Hypothalamus (tissue), 51 donors: ENCODE measurements at regions not wholly inside any gene's neighbourhood (a gene's known extent, or its start where the extent isn't known, plus 50 kb on each side); places are given as distances from the start of the nearest gene placed in this dataset.

Source experiments
- DNase-seq, 51 donors: peaks; one replicate each; lab custom pipeline; 2025; lab: John Stamatoyannopoulos, UW

DNA sequence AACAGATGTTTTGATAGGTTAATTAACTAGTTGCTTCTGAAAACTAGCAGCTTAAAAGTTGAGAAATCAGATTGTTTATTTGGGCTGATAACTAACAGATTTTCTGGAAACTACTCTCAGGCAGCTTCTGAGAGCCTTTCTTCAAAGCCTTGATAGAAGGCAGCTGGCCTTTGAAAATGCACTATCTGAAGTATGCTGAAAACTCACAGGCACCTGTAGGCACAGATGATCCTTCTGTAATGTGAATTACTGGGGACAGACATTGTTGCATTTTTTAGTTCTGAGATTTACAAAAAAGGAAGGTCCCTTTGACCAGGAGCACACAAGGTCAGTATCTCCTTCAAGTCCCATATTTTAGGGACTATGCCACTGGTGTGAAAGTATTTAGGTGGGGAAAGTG, 460.8 kb upstream of the CNTN5 start:
- no peak for DNase-seq

DNA sequence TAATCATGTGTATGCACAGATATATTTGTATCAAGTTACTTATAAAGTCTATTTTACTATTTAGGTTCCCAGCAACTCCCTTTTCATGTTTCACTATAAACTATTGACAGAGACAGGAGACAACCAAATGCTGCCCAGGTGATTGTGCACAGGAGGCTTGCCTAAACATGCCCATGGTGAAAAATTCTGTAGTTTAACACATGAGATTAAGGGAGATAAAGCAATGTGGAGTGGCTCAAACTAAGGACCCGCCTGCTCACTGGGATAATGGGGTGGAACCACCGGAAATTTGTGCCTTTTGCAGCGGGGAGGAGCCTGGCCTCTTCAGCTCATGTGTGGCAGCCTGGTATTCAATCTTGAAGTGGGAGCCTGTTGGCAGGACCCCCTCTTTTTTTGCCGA, 459.5 kb upstream of the CNTN5 start:
- DNase-seq = no peak

DNA sequence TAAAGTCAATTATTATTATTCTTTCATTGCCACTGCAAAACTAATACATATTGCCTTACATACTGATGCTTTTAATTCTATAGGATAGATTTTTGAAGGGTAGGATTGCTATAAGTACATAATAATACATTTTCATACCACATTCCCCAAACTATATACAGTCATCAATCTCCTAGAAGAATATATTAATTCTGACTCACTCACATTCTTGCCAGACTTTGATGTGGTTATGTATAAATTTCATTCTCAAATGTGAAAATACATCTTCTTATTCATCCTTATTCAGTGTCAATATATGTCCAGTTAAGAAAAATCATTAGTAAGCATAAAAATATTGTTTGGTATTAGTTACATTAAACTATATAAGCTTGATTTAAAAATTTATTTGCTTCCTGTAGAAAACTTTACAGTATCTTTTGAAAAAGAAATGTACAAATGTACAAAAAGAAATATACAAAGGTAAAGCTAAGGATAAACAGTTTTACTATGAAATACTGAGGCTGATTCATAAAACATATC, 458.8 kb upstream of the CNTN5 start:
- no peak for DNase-seq

DNA sequence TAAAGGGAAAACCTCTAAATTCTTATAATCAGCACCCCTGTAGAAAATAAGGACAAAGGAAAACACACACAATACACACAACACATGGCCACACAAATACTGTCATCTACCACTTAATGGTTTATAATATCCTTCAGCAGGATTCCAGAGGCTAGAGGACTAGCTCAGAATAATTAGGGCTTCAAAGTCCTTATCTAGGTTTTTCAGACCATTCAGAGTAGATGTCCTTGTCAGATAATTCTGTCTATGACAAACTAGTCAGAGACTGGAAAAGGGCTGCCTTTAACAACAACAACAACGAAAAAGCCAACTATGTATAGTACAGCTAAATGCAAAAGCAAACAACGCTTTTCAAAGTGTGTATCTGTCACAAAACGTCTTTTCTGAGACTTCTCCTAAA, 456.5 kb upstream of the CNTN5 start:
- no peak for DNase-seq

DNA sequence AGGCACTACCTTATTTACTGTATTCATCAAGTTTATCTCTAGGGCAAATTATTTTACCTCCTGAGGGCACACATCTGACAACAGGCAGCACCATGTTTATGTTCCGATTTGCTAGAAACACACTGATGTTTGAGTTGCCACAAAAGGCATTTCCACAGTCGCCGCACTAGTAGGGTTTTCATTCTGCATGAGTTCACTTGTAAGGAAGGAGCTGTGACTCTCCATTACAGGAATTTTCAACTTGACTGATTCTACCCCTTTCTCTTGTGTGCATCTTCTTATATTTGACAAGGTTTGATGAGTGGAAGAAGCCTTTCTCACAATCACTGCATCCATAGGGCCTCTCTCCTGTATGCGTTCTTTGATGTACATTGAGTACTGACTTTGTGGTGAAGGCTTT, 455.9 kb upstream of the CNTN5 start:
- no peak for DNase-seq

DNA sequence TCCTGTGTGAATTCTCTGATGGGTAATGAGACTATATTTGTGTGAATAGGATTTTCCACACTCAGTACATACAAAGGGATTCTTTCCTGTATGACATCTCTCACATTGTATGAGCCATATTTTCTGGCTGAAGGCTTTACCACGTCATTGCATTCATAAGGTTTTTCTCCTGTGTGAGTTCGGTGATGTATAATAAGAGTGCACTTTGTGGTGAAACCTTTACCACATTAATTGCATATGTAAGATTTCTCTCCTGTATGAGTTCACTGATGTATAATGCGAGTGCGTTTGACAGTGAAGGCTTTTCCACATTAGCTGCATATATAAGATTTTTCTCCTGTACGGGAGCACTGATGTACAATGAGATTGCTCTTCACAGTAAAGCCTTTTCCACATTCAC, 455.4 kb upstream of the CNTN5 start:
- no peak for DNase-seq

DNA sequence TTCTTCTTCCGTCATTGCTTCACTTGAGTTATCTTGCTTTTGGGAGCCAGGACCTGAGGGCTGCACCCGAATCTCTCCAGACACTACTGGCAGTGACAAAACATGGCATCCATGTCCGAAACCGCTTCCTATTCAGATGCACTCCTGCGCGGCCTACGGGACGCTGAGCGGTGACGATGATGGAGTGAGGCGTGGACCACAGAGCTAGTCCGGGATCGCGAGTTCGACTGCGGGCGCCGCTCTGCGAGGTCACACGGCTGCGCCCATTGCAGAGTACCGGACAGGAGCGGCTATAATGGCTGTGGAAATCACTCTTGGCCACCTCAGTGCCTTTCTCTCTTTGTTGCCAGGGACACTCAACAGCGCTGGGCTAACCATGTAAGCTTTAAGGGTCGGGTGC, 453.8 kb upstream of the CNTN5 start:
- no peak for DNase-seq

DNA sequence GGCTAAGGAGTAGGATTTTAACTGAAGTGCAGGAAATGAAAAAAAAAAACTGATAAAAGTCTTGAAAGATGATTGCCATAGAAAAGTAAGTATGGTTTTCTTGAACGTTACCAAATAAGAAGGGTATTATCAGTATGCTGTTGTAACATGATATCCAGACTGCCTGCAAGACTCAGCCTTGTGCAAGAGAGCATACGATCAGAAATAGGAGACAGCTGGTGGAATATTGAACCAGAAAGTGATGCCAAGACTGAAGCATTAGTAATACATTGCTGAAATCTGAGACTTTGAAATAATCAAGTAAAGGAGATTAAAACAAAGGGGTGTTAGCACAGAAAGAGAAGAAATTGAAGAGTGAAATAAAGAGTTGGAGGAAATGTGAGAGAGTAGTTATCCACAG, 452.7 kb upstream of the CNTN5 start:
- no peak for DNase-seq

DNA sequence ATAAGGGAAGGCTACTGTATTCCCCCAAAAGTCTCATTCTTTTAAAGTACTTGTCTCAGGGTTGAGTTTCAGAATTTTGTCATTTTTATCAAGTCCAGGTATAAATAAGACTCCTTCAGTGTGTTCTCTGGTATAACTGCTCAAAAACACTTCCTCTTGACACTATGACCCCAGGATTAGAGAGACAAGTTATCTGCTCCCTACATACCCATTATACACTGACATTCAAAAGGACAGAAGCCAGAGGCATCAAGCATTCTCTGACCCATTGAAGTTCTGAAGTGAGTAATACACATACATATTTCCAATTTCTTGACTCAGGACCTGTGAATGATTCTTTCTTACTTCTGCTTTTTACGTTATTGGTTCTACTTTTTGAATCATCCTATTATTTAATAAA, 447.8 kb upstream of the CNTN5 start:
- no peak for DNase-seq

DNA sequence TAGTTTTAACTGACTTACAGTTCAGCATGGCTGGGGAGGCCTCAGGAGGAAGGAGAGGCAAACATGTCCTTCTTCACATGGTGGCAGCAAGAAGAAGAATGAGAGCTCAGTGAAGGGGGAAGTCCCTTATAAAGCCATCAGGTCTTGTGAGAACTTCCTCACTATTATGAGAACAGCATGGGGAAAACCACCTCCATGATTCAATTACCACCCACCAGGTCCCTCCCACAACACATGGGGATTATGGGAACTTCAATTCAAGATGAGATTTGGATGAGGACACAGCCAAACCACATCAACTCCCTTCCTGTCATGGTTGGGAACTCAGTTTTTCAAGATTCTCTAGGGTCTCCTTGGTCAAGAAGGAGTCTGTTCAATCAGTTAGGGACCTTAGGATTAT, 432.9 kb upstream of the CNTN5 start:
- DNase-seq = no peak

DNA sequence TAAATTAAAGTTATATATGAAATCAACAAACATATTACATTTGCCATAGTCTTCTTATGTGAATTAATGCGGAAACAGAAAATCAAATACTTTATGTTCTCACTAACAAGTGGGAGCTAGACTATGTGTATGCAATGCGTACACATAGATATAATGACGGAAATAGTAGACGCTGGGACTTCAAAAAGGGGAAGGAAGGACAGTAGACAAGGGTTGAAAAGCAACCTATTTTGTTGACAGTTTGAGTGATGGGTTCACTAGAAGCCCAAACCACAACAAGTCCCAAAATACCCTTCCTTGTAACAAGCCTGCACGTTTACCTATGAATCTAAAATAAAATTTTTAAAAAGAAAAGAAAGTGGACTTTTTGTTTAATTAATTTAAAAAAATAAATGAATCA, 430.8 kb upstream of the CNTN5 start:
- no peak for DNase-seq

DNA sequence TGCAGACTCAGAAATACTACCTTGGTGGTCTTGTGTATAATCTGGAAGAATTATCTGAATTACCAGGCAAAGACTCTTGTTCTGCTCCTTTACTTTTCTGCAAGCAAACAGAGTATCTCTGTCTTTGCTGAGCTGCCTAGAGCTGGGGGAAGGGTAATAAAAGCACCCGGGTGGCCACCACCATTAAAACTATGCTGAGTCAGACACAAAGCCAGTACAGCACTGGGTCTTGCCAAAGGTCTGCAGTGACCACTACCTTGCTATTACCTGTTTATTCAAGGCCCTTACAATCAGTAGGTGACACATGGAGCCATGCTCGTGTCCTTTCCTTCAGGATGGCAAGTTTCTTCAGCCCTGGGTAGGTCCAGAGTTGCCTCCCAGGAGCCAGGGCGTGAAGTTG, 420.6 kb upstream of the CNTN5 start:
- no peak for DNase-seq

DNA sequence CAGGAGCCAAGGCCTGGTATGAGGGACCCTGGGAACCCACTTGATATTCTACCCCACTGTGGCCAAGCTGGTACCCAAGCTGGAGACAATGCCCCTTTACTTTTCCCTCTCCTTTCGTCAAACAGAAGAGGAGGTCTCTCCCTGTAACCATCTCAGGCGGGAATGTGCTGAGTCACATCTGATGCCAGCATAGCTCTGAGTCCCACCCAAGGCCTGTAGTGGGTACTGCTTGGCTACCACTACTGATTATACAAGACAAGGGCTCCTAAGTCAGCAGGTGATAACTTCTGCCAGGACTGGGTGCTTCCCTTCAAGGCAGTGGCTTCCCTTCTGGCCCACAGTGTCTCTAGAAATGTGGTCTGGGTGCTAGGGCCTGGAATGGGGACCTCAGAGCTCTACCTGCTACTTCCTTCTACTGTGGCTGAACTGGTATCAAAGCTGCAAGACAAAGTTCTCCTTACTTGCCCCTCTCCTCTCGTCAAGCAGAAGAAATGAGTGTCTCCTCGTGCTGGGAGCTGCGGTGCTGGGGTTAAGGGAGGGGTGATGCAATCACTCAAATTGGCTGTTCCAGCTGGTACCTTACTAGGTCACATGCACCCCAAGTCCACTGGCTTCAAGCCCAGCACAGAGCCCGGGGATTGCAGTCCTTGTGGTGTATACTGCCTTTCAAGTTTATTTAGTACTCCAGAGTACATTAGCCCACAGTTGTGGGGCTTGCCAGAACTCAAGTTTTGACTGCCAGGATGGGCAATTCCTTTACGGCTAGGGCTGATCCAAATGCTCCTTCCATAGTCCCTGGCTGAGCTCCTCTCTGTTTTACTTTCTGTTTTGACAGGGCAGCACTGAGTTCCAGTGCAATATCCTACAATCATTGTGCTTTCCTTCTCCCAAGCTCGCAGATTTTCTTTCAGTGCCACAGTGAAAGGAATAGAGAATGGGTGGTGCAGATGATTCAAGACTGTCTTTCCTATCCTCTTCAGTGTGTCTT, 419.7 kb upstream of the CNTN5 start:
- peak in 10 of 51 donors; percentile 1 to 17 (median 6) for DNase-seq

DNA sequence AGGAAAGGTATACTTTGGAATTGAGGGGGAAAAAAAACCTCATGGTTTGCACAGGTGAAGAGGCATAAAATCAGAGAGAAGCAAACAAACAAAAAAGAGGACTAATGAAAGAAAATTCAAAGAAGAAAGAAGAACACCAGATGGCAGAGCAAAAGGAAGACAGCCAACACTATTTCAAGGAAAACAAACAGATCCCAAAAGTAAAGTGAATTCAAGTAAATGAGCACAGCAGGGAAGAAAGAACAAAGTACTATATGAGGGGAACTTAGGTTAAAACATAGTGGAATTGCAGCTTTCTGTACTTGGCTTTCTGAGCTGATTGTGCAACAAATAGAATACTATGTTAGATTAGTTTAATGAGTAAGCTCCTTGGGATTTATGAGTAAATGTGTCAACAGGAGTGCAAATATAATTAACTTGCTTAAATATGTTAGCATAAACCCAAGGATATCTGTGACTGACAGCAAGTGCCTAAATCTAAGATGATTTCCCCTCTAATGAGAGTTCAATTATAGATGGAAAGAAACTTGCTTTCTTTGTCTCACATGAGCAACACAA, 404.6 kb upstream of the CNTN5 start:
- DNase-seq = no peak

DNA sequence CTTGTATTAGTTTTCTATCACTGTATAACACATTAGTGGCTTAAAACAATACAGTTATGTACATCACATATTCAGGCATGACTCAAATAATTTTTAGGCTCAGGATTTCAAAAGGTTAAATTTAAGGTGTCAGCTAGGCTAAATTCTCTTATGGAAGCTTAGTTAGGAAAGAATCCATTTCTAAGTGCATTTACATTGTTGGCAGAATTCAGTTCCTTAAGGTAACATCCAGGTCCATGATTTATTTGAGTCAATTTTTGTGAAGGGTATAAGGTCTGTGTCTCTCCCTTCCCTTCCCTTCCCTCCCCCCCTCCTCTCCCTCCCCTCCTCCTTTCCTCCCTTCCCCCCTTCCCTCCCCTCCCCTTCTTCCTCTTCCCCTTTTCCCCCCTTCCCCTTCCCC, 399.0 kb upstream of the CNTN5 start:
- DNase-seq = no peak

DNA sequence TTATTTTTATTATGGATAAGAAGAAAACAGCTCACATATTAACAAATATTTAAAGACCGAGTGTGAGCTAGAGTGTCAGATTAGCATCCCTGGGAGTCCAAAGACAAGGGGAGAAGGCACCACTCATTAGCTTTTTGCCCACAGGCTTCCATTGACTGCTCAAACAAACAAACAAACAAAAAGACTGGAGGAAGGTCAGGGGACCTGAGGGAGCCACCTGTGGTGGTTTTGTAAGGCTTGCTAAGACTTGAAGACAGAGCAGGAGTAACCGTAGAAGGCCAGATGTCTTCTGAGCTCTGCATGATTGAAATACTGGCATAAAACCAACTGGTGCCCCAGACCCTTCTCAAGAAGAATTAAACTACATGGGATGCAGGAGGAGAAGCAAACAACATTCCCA, 395.2 kb upstream of the CNTN5 start:
- no peak for DNase-seq

DNA sequence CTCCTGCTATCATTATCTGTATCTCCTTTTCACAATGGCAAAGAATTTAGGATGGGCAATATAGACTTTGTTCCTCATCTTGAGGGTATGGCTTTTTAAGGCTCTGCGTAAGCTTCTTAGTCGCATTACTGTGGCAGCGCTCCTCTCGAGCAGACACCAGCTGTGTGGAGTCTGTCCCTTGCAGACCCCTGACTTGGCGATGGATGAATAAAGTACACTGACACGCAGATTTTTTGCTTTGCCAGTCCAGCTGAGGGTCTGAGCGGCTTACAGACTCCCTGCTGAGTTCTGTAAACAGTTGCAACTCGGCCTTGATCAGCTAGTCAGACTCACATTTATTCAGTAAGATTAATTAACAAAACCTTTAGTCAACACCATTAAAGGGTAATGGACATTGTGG, 390.0 kb upstream of the CNTN5 start:
- no peak for DNase-seq

DNA sequence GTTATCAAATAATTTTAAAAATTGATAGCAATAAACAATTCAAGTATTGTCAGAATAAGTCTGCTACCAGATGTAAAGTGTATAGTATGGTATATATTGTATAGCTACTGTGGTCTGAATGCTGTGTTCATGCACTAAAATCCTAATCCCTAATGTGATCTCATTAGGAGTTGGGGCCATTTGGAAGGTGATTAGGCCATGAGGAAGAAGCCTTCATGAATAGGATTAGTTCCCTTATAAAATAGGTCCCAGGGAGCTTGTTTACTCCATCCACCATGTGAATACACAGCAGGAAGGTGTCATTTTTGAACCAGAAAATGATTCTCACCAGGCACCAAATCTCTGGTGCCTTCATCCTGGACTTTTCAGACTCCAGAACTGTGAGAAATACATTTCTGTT, 363.0 kb upstream of the CNTN5 start:
- DNase-seq = no peak

DNA sequence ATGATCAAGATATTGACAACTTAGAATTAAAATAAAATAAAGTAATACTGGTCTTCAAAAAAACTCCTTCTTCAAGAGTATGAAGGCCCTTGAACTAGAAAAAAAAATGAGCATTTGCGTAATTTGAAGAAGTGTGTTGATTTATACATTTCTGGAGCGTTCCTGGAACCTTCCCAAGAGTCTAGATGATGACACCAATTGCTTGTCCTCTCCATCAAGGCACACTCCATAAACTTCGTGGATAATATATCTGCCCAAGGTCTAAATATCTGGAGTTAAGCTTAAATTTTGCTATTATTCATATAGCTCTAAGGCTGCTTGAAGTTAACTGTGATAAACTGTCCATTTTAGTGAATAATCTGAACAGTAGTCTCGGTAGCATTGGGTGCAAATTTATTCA, 361.3 kb upstream of the CNTN5 start:
- no peak for DNase-seq

DNA sequence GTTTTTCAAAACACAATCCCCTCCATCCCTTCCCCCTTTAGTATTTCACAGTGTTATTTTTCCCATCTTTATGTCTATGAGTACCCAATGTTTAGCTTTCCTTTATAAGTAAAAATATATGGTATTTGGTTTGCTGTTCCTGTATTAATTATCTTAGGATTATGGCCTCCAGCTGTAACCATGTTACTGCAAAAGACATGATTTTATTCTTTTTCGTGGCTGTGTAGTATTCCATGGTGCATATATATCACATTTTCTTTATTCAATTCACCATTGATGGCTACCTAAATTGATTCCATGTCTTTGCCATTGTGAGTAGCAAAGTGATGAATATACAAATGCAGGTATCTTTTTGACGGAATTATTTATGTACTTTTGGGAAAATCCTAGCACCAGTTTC, 346.4 kb upstream of the CNTN5 start:
- no peak for DNase-seq

DNA sequence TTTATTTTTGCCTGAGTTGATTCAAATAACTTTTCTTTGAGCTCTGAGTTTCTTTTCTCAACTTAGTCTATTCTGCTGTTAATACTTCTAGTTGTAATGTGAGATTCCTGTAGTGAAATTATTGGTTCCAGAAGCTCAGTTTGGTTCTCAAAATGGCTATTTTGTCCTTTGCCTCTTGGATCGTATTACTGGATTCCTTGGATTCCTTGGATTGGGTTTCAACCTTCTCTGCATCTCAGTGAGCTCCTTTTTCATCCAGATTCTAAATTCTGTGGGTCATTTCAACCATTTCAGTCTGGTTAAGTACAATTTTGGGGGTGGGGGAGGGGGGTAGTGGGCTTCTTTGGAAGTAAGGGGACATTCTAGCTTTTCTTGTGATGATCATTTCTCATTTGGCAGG, 341.1 kb upstream of the CNTN5 start:
- DNase-seq = no peak

DNA sequence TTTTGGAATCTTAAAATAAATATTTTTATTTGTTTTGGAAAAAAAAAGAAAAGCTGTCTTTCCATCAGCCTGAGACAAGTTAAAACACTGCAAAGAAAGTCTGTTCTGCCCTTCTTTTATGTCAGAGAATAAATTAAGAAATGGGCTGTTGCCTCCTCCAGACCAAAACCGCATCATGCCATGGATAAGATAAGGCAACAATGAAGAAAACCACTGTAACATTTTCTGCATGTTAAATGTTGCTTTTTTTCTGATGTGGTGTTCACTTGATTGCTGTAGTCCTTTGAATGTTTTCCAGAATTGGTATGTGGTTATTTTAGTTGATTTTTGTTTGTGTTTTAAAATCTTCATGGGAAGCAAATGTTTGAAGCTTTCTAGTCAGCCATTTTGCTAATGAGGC, 319.2 kb upstream of the CNTN5 start:
- no peak for DNase-seq
